CD14-positive monocyte (primary cell): ENCODE measurements at regions not wholly inside any gene's neighbourhood (a gene's known extent, or its start where the extent isn't known, plus 50 kb on each side); places are given as distances from the start of the nearest gene placed in this dataset.

Source experiments
- DNase-seq, 3 donors: peaks; one replicate each; pipeline ENCODE4 v3.0.0-alpha.2; 2011 to 2022
- H2AFZ ChIP-seq: 2 replicates; pipeline ENCODE4 v1.6.0; 2012; ENCODE audit warnings: mild to moderate bottlenecking, low read depth, low read length, inconsistent platforms; ENCODE audit not compliant: insufficient read depth, poor library complexity, severe bottlenecking
- H3K27ac ChIP-seq, 2 donors: 1 replicate in 1 of 2; 2 replicates in 1 of 2; pipeline ENCODE4 v1.5.1; 2012 to 2013; ENCODE audit warnings: low read length in 2 of 2, control low read depth in 1 of 2, inconsistent platforms in 1 of 2, low read depth in 1 of 2, mild to moderate bottlenecking in 1 of 2
- H3K27me3 ChIP-seq, 2 donors: one replicate each; pipeline versions ENCODE4 v1.6.0 to v1.6.1; 2011 to 2013; ENCODE audit warnings: low read length in 2 of 2; ENCODE audit not compliant: control insufficient read depth in 2 of 2, insufficient read depth in 2 of 2
- H3K36me3 ChIP-seq, 2 donors: replicated peaks in 1 of 2; 1 replicate in 1 of 2; 2 replicates in 1 of 2; pipeline versions ENCODE4 v1.5.1 to v1.6.1; 2012 to 2013; ENCODE audit warnings: low read length in 2 of 2, control low read depth in 1 of 2, inconsistent platforms in 1 of 2, mild to moderate bottlenecking in 1 of 2; ENCODE audit not compliant: insufficient read depth in 2 of 2, control insufficient read depth in 1 of 2
- H3K4me1 ChIP-seq, 2 donors: 1 replicate in 1 of 2; 2 replicates in 1 of 2; pipeline versions ENCODE4 v1.5.1 to v1.6.1; 2012 to 2013; ENCODE audit warnings: low read length in 2 of 2, control low read depth in 1 of 2, inconsistent platforms in 1 of 2, mild to moderate bottlenecking in 1 of 2, moderate library complexity in 1 of 2; ENCODE audit not compliant: insufficient read depth in 2 of 2, control insufficient read depth in 1 of 2
- H3K4me2 ChIP-seq: replicated peaks from 2 replicates; pipeline ENCODE3; 2012; ENCODE audit warnings: low read length, moderate library complexity, mild to moderate bottlenecking; ENCODE audit not compliant: poor library complexity, severe bottlenecking; ENCODE audit errors: extremely low read depth
- H3K4me3 ChIP-seq, 3 experiments: fragments of 200-600 bp in 1 of 3; sonication (generic) in 1 of 3; replicated peaks in 1 of 3; 1 replicate in 2 of 3; 2 replicates in 1 of 3; pipeline ENCODE4 v1.5.1; 2011 to 2013; ENCODE audit warnings: low read length in 3 of 3, mild to moderate bottlenecking in 3 of 3, control low read depth in 2 of 3, low read depth in 2 of 3, inconsistent platforms in 1 of 3, moderate library complexity in 1 of 3
- H3K79me2 ChIP-seq: 2 replicates; pipeline ENCODE4 v1.6.0; 2012; ENCODE audit warnings: mild to moderate bottlenecking, control low read depth, inconsistent platforms, low read length, moderate library complexity; ENCODE audit not compliant: insufficient read depth
- H3K9ac ChIP-seq: 2 replicates; pipeline ENCODE4 v1.6.0; 2017; ENCODE audit warnings: low read length, mild to moderate bottlenecking; ENCODE audit not compliant: insufficient read depth, poor library complexity, severe bottlenecking
- H3K9me3 ChIP-seq, 2 donors: replicated peaks in 1 of 2; 1 replicate in 1 of 2; 2 replicates in 1 of 2; pipeline versions ENCODE4 v1.5.1 to v1.6.1; 2012 to 2013; ENCODE audit warnings: low read length in 2 of 2, control low read depth in 1 of 2; ENCODE audit not compliant: control insufficient read depth in 1 of 2, insufficient read depth in 1 of 2
- H4K20me1 ChIP-seq: 2 replicates; pipeline ENCODE4 v1.6.0; 2012; ENCODE audit warnings: mild to moderate bottlenecking, low read length, control low read depth, moderate library complexity; ENCODE audit not compliant: insufficient read depth
- H3K27ac Mint-ChIP-seq, 7 donors: one replicate each; pipeline ENCODE4 v1.8.0; 2020; ENCODE audit warnings: mild to moderate bottlenecking in 7 of 7, mixed read lengths in 7 of 7, moderate library complexity in 6 of 7, inconsistent platforms in 2 of 7
- H3K27me3 Mint-ChIP-seq, 3 donors: one replicate each; pipeline ENCODE4 v1.8.0; 2021 to 2022; ENCODE audit warnings: low read depth in 3 of 3, mild to moderate bottlenecking in 3 of 3, mixed read lengths in 3 of 3, moderate library complexity in 3 of 3, inconsistent platforms in 1 of 3
- H3K36me3 Mint-ChIP-seq, 2 donors: one replicate each; pipeline ENCODE4 v1.8.0; 2020; ENCODE audit warnings: mixed read lengths in 2 of 2, inconsistent platforms in 1 of 2, mild to moderate bottlenecking in 1 of 2
- H3K4me1 Mint-ChIP-seq: one replicate; pipeline ENCODE4 v1.8.0; 2020; ENCODE audit warnings: mild to moderate bottlenecking, mixed read lengths
- H3K4me3 Mint-ChIP-seq, 2 donors: one replicate each; pipeline ENCODE4 v1.8.0; 2020; ENCODE audit warnings: mild to moderate bottlenecking in 2 of 2, mixed read lengths in 2 of 2, moderate library complexity in 1 of 2
- H3K9me3 Mint-ChIP-seq, 7 donors: one replicate each; pipeline ENCODE4 v1.8.0; 2020 to 2022; ENCODE audit warnings: mixed read lengths in 7 of 7, mild to moderate bottlenecking in 6 of 7, moderate library complexity in 6 of 7, inconsistent platforms in 2 of 7
- WGBS: methylation state at CpG from one replicate; pipeline ENCODE4 v1.1.5; 2013; ENCODE audit warnings: missing lambda C conversion rate; ENCODE audit not compliant: insufficient coverage; 5-methylcytosine and 5-hydroxymethylcytosine counted together
- intact Hi-C, 2 donors: fragments of 100-400 bp; cut with micrococcal nuclease; formaldehyde crosslinking; loops; one replicate each; pipeline versions ENCODE4 v1.15.0 to v1.15.1; 2023
- TF ChIP-seq, protein P1 (sequence below): fragments of 200-600 bp; IDR thresholded peaks from one replicate; pipeline ENCODE4 v1.8.0; 2022; ENCODE audit warnings: antibody characterized with exemption, mild to moderate bottlenecking

DNA sequence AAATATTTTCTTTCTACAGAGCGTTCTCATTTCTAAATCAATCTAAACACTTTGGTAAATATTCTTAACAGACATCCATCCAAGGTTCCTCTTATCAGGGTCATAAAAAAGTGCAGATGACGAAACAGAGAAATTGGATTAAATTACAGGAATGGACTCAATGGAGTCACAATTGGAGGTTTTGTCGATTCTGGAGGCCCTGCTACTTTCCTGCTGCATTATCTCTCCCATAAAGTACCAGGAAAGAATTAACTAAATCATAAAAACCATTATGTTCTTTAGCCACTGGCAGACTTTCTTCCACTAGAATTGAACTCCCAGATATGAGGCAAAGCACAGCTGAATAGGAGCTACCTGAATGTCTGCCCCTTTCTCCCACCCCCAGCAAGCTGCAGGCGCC, 610.6 kb downstream of the HDGFL1 start:
- no peaks in the 10 kb centered on the region for H3K4me1 Mint-ChIP-seq
- Histone ChIP-seq H3K4me1 (no peaks in the 10 kb centered on the region), H3K9ac (no peak overlapping the region), H3K27ac (no peak overlapping the region), H3K27me3 (no peaks in the 10 kb centered on the region), H3K4me3 (no peak overlapping the region), H3K4me2 (no peak overlapping the region), H3K36me3 (no peaks in the 10 kb centered on the region), H4K20me1 (no peaks in the 10 kb centered on the region), H3K79me2 (no peaks in the 10 kb centered on the region), H3K9me3 (no peaks in the 10 kb centered on the region), H2AFZ (no peak overlapping the region)
- WGBS, result no CpG with 5 or more reads among the region's 4 CpGs
- H3K4me3 Mint-ChIP-seq, result no peak overlapping the region
- no peaks in the 10 kb centered on the region for H3K36me3 Mint-ChIP-seq
- DNase-seq, result no peak
- H3K27ac Mint-ChIP-seq, result no peak overlapping the region
- peaks cover 0 to 6% (median 2%) of the 10 kb centered on the region in 7 donors for H3K9me3 Mint-ChIP-seq
- TF ChIP-seq, protein P1, sequence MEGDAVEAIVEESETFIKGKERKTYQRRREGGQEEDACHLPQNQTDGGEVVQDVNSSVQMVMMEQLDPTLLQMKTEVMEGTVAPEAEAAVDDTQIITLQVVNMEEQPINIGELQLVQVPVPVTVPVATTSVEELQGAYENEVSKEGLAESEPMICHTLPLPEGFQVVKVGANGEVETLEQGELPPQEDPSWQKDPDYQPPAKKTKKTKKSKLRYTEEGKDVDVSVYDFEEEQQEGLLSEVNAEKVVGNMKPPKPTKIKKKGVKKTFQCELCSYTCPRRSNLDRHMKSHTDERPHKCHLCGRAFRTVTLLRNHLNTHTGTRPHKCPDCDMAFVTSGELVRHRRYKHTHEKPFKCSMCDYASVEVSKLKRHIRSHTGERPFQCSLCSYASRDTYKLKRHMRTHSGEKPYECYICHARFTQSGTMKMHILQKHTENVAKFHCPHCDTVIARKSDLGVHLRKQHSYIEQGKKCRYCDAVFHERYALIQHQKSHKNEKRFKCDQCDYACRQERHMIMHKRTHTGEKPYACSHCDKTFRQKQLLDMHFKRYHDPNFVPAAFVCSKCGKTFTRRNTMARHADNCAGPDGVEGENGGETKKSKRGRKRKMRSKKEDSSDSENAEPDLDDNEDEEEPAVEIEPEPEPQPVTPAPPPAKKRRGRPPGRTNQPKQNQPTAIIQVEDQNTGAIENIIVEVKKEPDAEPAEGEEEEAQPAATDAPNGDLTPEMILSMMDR, result no peak
- H3K27me3 Mint-ChIP-seq, result no peaks in the 10 kb centered on the region
- intact Hi-C loops, result no loop called here

DNA sequence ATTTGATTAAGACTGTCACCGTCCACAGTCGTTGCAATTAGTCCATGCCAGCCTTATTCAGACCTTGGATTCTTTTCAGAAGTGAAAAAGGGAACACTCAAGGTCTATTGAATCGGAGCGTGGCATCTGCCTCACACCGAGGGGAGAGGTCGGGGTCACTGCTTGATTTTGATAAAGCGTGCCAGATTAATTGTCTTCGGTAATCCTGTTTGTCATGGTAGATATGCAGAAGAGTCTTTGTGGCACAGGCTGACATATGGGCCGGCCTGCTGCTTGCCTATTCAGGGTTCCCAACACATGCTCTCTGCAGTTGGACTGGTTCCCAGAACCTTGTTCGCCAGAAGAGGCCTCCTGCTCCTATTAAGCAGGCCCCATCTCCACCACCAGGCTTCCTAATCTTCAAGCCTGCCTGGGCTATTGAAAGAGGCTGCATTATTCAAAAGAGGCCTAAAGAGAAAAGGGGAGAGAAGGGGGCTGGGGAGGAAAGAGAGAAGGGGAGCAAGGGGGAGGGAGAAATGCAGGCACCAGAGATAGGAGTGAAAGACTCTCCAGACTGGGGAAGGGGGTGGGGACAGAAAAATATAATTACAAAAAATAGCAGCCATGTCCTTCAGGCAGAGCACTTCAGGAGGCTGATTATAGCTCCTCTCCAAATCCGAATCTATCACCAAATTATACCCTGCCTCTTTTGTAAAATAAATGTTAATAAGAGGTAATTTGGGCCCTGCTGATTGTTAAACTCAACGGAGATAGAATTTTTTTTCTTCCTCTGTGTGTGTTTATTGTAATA, 611.3 kb downstream of the HDGFL1 start:
- no peaks in the 10 kb centered on the region for H3K36me3 ChIP-seq
- no peaks in the 10 kb centered on the region for H3K79me2 ChIP-seq
- no peaks in the 10 kb centered on the region for H4K20me1 ChIP-seq
- no peak for DNase-seq
- no peak overlapping the region for H3K4me3 ChIP-seq
- no peaks in the 10 kb centered on the region for H3K27me3 ChIP-seq
- Mint-ChIP-seq H3K36me3 (no peaks in the 10 kb centered on the region), H3K9me3 (peaks cover 0 to 6% (median 2%) of the 10 kb centered on the region in 7 donors), H3K27ac (no peak overlapping the region), H3K4me1 (no peaks in the 10 kb centered on the region), H3K4me3 (no peak overlapping the region), H3K27me3 (no peaks in the 10 kb centered on the region)
- H3K4me2 ChIP-seq, result no peak overlapping the region
- no peaks in the 10 kb centered on the region for H3K9me3 ChIP-seq
- H3K9ac ChIP-seq, result no peak overlapping the region
- H2AFZ ChIP-seq, result no peak overlapping the region
- TF ChIP-seq, protein P1, result no peak
- WGBS, result 53% methylated on average over 10 of the region's 12 CpGs
- H3K4me1 ChIP-seq, result no peaks in the 10 kb centered on the region
- H3K27ac ChIP-seq, result no peak overlapping the region
- intact Hi-C loops, result no loop called here
